ENCODE measurements at regions not wholly inside any gene's neighbourhood (a gene's known extent, or its start where the extent isn't known, plus 50 kb on each side); places are given as distances from the start of the nearest gene placed in this dataset.
"Not testable (repeated sequence)": the region's sequence is repeated elsewhere in the genome, so short reads cannot be mapped to it uniquely, and the experiment has no call there.

GRCh38 chr1:222065234-222065633 is 323.3 kb upstream of the DUSP10 start:
- DNase-seq (ENCODE audit: low spot score): no peak

DNA sequence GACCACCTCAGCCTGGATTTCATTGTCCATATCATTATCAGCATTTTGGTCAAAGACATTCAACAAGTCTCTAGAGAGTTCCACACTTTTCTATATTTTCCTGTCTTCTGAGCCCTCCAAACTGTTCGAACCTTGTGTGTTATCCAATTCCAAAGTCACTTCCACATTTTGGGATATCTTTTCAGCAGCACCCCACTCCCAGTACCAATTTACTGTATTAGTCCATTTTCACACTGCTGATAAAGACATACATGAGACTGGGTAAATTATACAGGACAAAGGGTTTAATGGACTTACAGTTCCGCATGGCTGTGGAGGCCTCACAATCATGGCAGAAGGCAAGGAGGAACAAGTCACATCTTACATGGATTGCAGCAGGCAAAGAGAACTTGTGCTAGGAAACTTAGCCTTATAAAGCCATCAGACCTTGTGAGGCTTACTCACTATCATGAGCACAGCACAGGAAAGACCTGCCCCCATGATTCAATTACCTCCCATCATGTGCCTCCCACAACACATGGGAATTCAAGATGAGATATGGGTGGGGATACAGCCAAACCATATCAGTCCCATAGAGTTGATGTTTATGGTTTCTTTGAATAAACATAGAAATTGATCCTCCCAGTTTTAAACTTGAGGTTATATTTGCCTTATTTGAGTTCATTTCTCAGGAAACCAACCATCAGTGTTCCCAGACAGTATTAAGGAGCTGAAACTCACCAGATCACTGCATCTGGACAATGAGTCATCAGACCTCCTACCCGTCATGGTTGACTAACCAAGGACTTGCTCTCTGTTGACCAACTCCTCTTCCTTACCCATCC is 322.7 kb upstream of the DUSP10 start:
- no peak for DNase-seq (ENCODE audit: low spot score)

GRCh38 chr1:222062640-222063039 is 320.8 kb upstream of the DUSP10 start:
- DNase-seq (ENCODE audit: low spot score): no peak

GRCh38 chr1:222061711-222062359 is 319.9 kb upstream of the DUSP10 start:
- peak; percentile 14 for DNase-seq (ENCODE audit: low spot score)

DNA sequence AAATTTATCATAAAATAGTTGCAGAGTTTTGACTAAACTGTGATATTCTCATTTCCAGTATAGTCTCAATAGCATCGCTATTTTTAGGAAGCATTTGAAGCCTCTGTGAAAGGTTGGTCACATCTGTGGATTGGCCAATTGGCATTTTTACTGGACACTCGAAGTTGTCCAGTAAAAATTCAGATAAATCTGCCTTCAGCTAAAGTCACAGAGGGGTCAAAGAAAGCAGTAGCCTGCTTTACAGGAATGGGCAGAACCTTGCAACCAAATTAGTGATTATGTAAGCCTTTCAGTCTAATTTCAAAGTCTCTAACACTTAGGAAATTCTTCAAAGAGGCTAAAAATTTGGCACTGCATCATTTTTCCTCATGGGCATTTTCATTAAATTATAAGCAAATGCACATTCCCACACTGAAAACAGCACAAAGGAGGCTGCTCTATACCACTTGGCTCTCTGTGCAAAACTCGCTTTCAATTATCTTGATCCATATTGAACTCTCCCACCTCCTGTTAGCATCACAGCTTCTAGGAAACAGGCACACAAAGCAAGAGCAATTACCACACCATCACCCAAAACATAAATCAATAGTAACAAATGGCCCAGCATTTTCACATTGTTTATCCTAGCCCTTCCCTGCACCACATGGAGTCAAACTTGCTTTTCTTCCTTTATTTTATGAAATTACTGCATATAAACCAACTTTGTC is 318.5 kb upstream of the DUSP10 start:
- DNase-seq (ENCODE audit: low spot score): no peak

DNA sequence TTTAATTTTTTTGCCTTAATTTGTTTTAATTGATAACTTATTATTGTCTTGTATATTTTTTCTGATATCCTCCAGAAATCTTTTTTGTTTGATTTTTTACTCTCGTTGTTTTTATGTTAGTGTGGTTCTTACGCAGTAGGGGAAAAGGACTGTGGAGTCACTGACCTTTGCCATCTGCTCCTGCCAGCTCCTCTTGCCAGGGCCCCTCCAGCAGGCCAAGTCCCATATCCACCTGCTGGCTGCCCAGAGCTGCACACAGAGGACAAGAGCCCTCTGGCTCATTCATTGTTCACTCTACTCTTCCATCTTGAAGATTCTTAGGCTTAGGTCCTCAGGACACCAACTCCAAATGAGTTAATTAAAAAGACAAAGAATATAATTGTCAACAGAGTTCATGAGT is 316.4 kb upstream of the DUSP10 start:
- DNase-seq (ENCODE audit: low spot score): no peak

- no peak for DNase-seq (ENCODE audit: low spot score)
These were observed 315.3 kb upstream of the DUSP10 start for GRCh38 chr1:222057162-222057561.

DNA sequence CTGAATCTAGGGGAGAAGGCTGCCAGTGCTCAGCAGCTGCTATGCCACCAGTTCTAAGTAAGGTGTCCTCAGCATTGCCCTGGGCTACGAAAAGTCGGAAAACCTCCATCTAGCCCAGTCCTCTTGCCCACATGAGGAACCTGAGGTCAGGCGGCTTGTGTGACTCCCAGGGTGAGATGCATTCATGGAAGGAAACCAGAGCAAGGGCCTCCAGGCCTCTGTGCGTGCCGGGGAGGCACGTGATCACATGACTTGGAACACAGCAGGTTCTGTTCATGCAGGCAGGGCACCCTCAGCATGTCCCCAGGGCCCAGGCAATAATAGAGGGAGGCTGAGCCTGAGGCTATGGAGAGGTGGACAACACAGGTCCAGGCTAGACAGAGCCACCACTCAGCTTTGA is 312.5 kb upstream of the DUSP10 start:
- no peak for DNase-seq (ENCODE audit: low spot score)

- no peak for DNase-seq (ENCODE audit: low spot score)
These were observed 312.0 kb upstream of the DUSP10 start for GRCh38 chr1:222053790-222054294.

GRCh38 chr1:222051311-222051710 is 309.4 kb upstream of the DUSP10 start:
- not testable (repeated sequence) for DNase-seq (ENCODE audit: low spot score)

DNA sequence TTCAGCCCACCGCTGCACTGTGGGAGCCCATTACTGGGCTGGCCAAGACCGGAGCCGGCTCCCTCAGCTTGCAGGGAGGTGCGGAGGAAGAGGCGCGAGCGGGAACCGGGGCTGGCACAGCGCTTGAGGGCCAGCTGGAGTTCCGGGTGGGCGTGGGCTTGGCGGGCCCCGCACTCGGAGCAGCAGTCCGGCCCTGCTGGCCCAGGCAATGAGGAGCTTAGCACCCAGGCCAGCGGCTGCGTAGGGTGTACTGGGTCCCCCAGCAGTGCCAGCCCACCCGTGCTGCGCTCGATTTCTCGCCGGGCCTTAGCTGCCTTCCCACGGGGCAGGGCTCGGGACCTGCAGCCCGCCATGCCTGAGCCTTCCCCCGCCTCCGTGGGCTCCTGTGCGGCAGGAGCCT is 307.8 kb upstream of the DUSP10 start:
- not testable (repeated sequence) for DNase-seq (ENCODE audit: low spot score)

DNA sequence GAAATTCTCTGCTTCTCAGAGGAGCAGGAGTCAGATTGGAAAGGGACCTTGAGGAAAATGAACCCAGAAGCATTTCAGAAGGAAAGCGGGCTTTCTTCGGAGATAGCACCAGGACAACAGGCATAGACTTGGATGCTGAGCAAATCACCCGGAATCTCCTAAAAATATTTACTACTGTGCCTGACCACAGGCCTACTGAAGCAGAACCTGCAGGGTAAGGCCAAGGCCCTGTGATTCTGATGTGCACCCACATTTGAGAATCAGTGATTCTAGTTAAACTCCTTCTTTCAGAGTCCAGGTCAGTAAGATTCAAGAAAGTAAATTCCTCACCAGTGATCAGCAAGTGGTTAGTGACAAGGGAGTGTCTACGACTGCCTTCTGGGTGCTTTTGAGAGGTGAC is 307.3 kb upstream of the DUSP10 start:
- DNase-seq (ENCODE audit: low spot score): no peak

DNA sequence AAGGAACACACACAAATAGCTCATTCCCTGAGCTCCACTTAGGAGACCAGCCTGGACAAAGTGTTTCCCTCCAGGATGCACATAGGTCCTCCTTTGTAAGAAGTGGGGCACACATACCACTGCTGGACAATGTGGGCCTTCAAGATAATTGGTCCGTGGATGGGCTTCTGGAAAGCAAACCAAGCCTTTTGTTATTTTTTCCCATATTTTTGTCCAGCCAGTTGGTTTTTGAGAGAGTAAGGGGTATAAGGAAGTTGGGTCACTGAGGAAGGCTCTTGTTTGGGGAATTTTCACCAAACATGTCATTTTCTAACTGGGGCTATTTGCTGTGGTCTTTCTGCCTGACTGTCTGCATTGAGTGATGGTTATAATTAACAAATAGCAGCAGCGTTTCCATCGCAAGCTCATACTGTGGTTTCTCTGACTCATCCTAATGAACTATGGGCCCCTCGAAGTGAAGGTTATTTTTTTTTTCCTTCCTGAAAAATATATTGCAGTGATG is 306.3 kb upstream of the DUSP10 start:
- no peak for DNase-seq (ENCODE audit: low spot score)

DNA sequence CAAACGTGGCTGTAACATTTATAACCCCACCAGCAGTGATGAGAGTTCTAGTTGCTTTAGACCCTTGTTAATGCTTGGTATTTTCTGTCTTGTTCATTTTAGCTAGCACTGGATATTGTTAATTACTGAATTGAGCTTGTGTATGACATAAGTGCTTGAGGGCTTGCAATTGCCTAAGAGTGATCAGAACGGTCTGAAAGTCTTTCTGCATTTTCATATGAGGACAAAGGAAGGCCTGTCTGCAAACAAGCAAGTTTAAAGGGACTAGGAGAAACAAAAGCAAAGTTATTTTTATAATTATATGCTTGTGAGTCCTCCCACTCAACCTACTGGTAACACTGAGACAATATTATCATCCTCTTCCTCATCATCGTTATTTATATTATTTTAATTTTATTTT is 305.5 kb upstream of the DUSP10 start:
- peak; percentile 29 for DNase-seq (ENCODE audit: low spot score)

- no peak for DNase-seq (ENCODE audit: low spot score)
These were observed 304.9 kb upstream of the DUSP10 start for GRCh38 chr1:222046684-222047263.

DNA sequence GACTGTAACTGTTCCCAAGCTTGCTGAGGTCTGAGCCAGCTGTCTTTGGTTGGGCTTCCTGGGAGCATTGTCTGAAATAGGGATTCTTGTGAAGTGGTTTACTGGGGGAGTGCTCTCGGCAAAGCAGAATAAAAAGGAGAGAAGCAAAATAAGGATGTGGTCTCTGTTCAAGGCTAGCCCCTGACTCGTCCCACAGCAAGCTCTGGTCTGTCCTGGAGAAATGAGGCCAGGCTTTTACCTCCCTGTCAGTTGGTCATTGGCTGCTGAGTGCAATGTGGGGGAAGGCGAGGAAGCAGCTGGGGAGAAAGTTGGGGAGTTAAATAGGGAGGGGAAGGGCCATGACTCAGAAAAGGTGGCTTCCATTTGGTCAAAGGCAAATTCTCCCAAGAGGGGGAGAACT is 303.9 kb upstream of the DUSP10 start:
- no peak for DNase-seq (ENCODE audit: low spot score)

GRCh38 chr1:222045236-222045635 is 303.3 kb upstream of the DUSP10 start:
- DNase-seq (ENCODE audit: low spot score): no peak

DNA sequence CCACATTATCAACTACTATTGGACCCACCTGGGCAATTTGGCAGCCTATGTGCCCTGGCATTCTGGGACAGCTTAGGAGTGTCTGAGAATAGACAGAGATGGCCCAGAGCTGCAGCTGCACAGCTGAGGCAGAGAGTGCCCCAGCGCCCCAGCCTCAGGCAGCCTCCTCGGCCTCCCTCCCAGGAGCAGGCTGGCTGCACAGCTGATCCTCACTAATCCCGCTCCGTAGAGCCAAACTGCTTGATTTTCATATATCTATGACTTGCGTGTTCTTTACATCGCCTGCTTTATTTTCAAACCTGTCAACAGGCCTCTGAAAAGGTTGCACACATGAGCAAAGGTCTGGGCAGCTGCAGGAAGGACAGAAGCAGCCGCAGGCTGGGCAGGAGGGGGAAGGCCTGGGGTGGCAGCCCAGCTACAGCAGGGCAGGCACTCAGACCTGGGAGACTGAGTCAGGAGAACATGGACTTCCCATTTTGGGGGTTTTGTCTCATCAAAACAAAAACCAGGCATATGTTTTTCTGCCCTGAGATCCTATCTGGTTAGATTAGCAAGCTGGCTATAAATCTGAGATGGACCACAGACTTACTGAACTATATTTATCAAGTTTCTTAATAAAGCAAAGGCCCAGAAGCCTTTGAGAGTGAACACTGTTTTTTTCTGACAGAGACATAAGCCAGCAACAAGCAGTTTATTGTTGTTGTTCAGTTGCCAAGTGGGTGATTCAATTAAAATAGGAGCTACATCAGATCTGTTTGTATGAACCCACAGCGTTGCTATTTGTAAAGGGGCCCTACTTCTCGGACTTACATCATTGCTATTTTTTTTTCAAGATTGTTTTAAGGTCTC is 301.8 kb upstream of the DUSP10 start:
- DNase-seq (ENCODE audit: low spot score): peak; percentile 10

GRCh38 chr1:222042120-222042519 is 300.2 kb upstream of the DUSP10 start:
- no peak for DNase-seq (ENCODE audit: low spot score)

- no peak for DNase-seq (ENCODE audit: low spot score)
These were observed 299.1 kb upstream of the DUSP10 start for GRCh38 chr1:222040955-222041354.

DNA sequence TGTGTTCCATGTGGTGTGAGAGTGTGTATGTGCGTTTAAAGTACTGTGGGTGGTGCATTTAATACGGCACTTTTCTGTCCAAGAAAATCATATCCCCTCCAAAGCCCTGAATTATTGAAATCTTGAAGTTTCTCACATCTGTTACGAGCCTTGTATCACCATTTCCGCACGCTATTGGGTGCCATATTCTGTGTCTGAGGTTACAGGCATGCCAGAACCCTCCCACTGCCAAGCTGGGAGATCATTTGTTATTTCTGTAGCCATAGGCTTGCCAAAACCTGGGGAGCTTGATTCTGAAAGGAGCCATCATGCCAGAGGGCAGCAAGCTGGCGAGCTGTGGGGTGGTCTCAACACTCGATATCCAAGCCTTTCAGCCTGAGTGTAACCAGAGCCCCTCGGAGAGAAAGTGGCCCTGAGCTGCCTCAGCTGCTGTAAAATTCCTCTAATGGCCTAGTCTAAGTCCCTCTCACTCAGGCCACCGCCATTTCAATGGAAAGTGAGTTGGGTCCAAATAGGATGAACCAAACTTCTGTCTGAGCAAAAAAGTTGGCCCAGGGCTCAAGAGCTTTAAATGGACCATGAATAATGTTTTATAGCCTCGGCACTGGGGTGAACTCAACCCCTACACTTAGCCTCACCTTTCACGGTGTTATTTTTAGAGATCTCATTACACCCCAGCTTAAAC is 298.4 kb upstream of the DUSP10 start:
- no peak for DNase-seq (ENCODE audit: low spot score)
